ENCODE measurements at regions not wholly inside any gene's neighbourhood (a gene's known extent, or its start where the extent isn't known, plus 50 kb on each side); places are given as distances from the start of the nearest gene placed in this dataset.

DNA sequence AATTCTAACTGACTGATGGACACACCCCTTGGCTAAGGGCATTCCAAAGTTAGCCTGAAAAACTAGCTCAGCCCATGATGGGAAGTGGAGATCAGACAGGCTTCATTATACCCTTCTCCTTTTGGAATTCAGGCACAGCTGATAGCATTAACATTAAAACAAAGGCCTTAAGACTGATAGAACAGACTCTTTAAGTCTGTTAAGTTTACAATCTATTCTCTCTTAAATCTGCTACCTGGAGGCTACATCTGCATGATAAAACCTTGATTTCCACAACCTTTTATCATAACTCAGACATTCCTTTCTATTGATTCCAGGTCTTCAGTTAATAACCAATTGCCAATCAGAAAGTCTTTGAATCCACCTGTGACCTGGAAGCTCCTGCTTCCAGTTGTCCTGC is 281.4 kb downstream of the TUSC1 start:
- H3K36me3 ChIP-seq = no peaks in the 10 kb centered on the region
- H3K27ac ChIP-seq = no peak overlapping the region

DNA sequence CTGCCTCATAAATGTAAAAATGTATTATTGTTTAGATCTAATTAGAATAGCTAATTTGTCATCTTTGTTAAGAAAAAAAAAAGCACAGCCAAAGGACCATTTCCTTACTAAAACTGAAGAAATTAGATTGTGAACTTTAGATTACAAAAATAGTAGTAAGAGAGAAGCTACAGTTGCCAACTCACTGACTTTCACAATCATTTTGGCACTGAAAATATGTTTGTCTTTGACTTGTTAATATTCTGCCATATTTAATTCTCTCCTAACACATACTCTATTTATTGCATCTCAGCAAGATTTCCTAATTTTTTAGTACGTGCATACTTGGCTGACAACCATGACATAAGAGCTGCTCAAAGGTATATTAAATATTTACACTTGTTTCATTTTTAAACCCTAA is 297.1 kb downstream of the TUSC1 start:
- 44 to 58% methylated on average over 1 of the region's 1 CpG for WGBS, 2 donors
- H3K36me3 ChIP-seq = no peaks in the 10 kb centered on the region
- no peaks in the 10 kb centered on the region for H3K9me3 ChIP-seq
- H3K4me3 ChIP-seq = no peak overlapping the region
- H3K27me3 ChIP-seq = no peaks in the 10 kb centered on the region
- no peak for DNase-seq
- no peak overlapping the region for H3K27ac ChIP-seq
- H3K4me1 ChIP-seq = no peaks in the 10 kb centered on the region
- no peak for ATAC-seq (ENCODE audit: low FRiP score in 2 of 2)
- no peak for TF ChIP-seq EP300 (IDR thresholded peaks at IDR 0.05)
- TF ChIP-seq CTCF (IDR thresholded peaks at IDR 0.05) = no peak
- TF ChIP-seq POLR2AphosphoS5 (IDR thresholded peaks at IDR 0.05) = no peak
- no peak for TF ChIP-seq POLR2A (IDR thresholded peaks at IDR 0.05)

More for the DNA sequence above, 281.4 kb downstream of the TUSC1 start:
- H3K27me3 ChIP-seq = no peaks in the 10 kb centered on the region
- no peak for ATAC-seq (ENCODE audit: low FRiP score in 2 of 2)
- no peak for DNase-seq
- no peak overlapping the region for H3K4me3 ChIP-seq
- H3K9me3 ChIP-seq = no peaks in the 10 kb centered on the region
- no peak for TF ChIP-seq POLR2AphosphoS5 (IDR thresholded peaks at IDR 0.05)
- no peak for TF ChIP-seq CTCF (IDR thresholded peaks at IDR 0.05)
- H3K4me1 ChIP-seq = no peaks in the 10 kb centered on the region

GRCh38 chr9:25377039-25377438 is 301.2 kb downstream of the TUSC1 start:
- H3K9me3 ChIP-seq = no peaks in the 10 kb centered on the region
- no peak overlapping the region for H3K4me3 ChIP-seq
- DNase-seq (no peak), ATAC-seq (ENCODE audit: low FRiP score in 2 of 2) (no peak)
- 80 to 86% methylated on average over 9 to 10 of the region's 10 CpGs for WGBS, 2 donors
- H3K4me1 ChIP-seq = no peaks in the 10 kb centered on the region
- no peaks in the 10 kb centered on the region for H3K27me3 ChIP-seq
- H3K36me3 ChIP-seq = no peaks in the 10 kb centered on the region
- H3K27ac ChIP-seq = no peak overlapping the region
- TF ChIP-seq EP300 (IDR thresholded peaks at IDR 0.05) (no peak), POLR2AphosphoS5 (IDR thresholded peaks at IDR 0.05) (no peak), POLR2A (IDR thresholded peaks at IDR 0.05) (no peak), CTCF (IDR thresholded peaks at IDR 0.05) (no peak)

- no peaks in the 10 kb centered on the region for H3K36me3 ChIP-seq
- no peak overlapping the region for H3K27ac ChIP-seq
- no peak overlapping the region for H3K4me3 ChIP-seq
- no peaks in the 10 kb centered on the region for H3K9me3 ChIP-seq
- 63 to 88% methylated on average over 1 of the region's 1 CpG for WGBS, 2 donors
- no peak for DNase-seq
- ATAC-seq (ENCODE audit: low FRiP score in 2 of 2) = no peak
- H3K4me1 ChIP-seq = no peaks in the 10 kb centered on the region
- no peak for TF ChIP-seq CTCF (IDR thresholded peaks at IDR 0.05)
- TF ChIP-seq POLR2AphosphoS5 (IDR thresholded peaks at IDR 0.05) = no peak
- no peak for TF ChIP-seq EP300 (IDR thresholded peaks at IDR 0.05)
- TF ChIP-seq POLR2A (IDR thresholded peaks at IDR 0.05) = no peak
- H3K27me3 ChIP-seq = no peaks in the 10 kb centered on the region
These were observed 304.0 kb downstream of the TUSC1 start for GRCh38 chr9:25374281-25374680.

GRCh38 chr9:25366906-25367305 is 311.3 kb downstream of the TUSC1 start:
- TF ChIP-seq EP300 (IDR thresholded peaks at IDR 0.05) (no peak), POLR2AphosphoS5 (IDR thresholded peaks at IDR 0.05) (no peak), CTCF (IDR thresholded peaks at IDR 0.05) (no peak)
- Histone ChIP-seq H3K27ac (no peak overlapping the region), H3K4me1 (no peaks in the 10 kb centered on the region), H3K9me3 (no peaks in the 10 kb centered on the region), H3K36me3 (no peaks in the 10 kb centered on the region), H3K27me3 (no peaks in the 10 kb centered on the region), H3K4me3 (no peak overlapping the region)
- no peak for ATAC-seq (ENCODE audit: low FRiP score in 2 of 2)
- no peak for DNase-seq
- WGBS, 2 donors = 65% methylated on average over 1 of the region's 1 CpG
